Endothelial cell of umbilical vein (primary cell): ENCODE measurements at regions not wholly inside any gene's neighbourhood (a gene's known extent, or its start where the extent isn't known, plus 50 kb on each side); places are given as distances from the start of the nearest gene placed in this dataset.

ENCODE experiments used
- BruUV-seq: library from RNA; stranded (reverse); fragments of 400-500 nt; replicated peaks from 2 replicates; lab custom pipeline; 2021; lab: Mats Ljungman, UMichigan
- CTCF ChIA-PET: fragments of 300-600, 350-600 bp; sonication (Branson Sonifier 250); formaldehyde crosslinking; loops from one replicate; lab custom pipeline; 2021; ENCODE audit warnings: antibody characterized with exemption, inconsistent platforms; lab: Charles Lee
- POLR2A ChIA-PET: fragments of 300-600, 350-600 bp; sonication (Branson Sonifier 250); formaldehyde crosslinking; loops from one replicate; lab custom pipeline; 2021; ENCODE audit warnings: antibody characterized with exemption, inconsistent platforms; lab: Charles Lee
- DNase-seq: peaks from one replicate; pipeline ENCODE4 v3.0.0-alpha.2; 2011; ENCODE audit warnings: low read depth, low spot score
- FAIRE-seq: peaks from 2 replicates; lab custom pipeline; 2011; peaks lifted over from hg19 to GRCh38; lab: Jason Lieb, UNC
- H2AFZ ChIP-seq: 2 replicates; pipeline ENCODE4 v1.6.0; 2012; ENCODE audit warnings: low read depth, low read length, control low read depth, inconsistent platforms
- H3K27ac ChIP-seq: 2 replicates; pipeline ENCODE4 v1.5.1; 2011; ENCODE audit warnings: low read depth, mild to moderate bottlenecking, control low read depth, low read length, moderate library complexity; ENCODE audit not compliant: insufficient read depth
- H3K27me3 ChIP-seq, 2 experiments: 2 replicates each; pipeline versions ENCODE4 v1.6.0 to v1.6.1; 2011; ENCODE audit warnings: low read length in 2 of 2, mixed read lengths in 1 of 2; ENCODE audit not compliant: control insufficient read depth in 2 of 2, insufficient read depth in 2 of 2
- H3K36me3 ChIP-seq, 2 experiments: 2 replicates in 1 of 2; 3 replicates in 1 of 2; pipeline ENCODE4 v1.5.1; 2011; ENCODE audit warnings: low read length in 2 of 2, mild to moderate bottlenecking in 1 of 2, moderate library complexity in 1 of 2; ENCODE audit not compliant: control insufficient read depth in 2 of 2, insufficient read depth in 2 of 2; ENCODE audit errors: extremely low read depth in 1 of 2
- H3K4me1 ChIP-seq: 3 replicates; pipeline ENCODE4 v1.5.1; 2011; ENCODE audit warnings: mild to moderate bottlenecking, low read length; ENCODE audit not compliant: control insufficient read depth, insufficient read depth; ENCODE audit errors: extremely low read depth
- H3K4me2 ChIP-seq: 2 replicates; pipeline ENCODE4 v1.6.1; 2011; ENCODE audit warnings: low read length, control low read depth, mixed read lengths; ENCODE audit not compliant: insufficient read depth
- H3K4me3 ChIP-seq, 3 experiments: fragments of 200-600 bp in 1 of 3; sonication (generic), shearing (Covaris generic) in 1 of 3; replicated peaks in 1 of 3; 2 replicates each; pipeline ENCODE4 v1.5.1; 2011 to 2016; ENCODE audit warnings: control low read depth in 3 of 3, low read length in 3 of 3, mild to moderate bottlenecking in 2 of 3, inconsistent platforms in 1 of 3, low read depth in 1 of 3, moderate library complexity in 1 of 3; ENCODE audit not compliant: insufficient read depth in 1 of 3
- H3K79me2 ChIP-seq: 2 replicates; pipeline ENCODE4 v1.6.0; 2012; ENCODE audit warnings: low read length, inconsistent platforms; ENCODE audit not compliant: control insufficient read depth, insufficient read depth
- H3K9ac ChIP-seq: replicated peaks from 2 replicates; pipeline ENCODE3; 2011; ENCODE audit warnings: low read length, control low read depth; ENCODE audit not compliant: insufficient read depth; ENCODE audit errors: extremely low read depth
- H3K9me1 ChIP-seq: replicated peaks from 3 replicates; pipeline ENCODE4 v1.6.0; 2011; ENCODE audit warnings: mild to moderate bottlenecking, low read length; ENCODE audit not compliant: control insufficient read depth, insufficient read depth; ENCODE audit errors: extremely low read depth
- H3K9me3 ChIP-seq: replicated peaks from 2 replicates; pipeline ENCODE4 v1.5.1; 2012; ENCODE audit warnings: low read length, inconsistent platforms; ENCODE audit not compliant: control insufficient read depth, insufficient read depth
- H4K20me1 ChIP-seq: replicated peaks from 2 replicates; pipeline ENCODE3; 2011; ENCODE audit warnings: mild to moderate bottlenecking, low read length; ENCODE audit not compliant: control insufficient read depth, insufficient read depth; ENCODE audit errors: extremely low read depth
- EZH2 ChIP-seq: IDR thresholded peaks from 2 replicates; pipeline ENCODE4 v1.6.1; 2012; ENCODE audit warnings: borderline replicate concordance, low read depth, mild to moderate bottlenecking, moderate library complexity, low read length, inconsistent platforms; ENCODE audit not compliant: severe bottlenecking
- FOS ChIP-seq: IDR thresholded peaks from 2 replicates; pipeline ENCODE4 v1.6.1; 2011; ENCODE audit warnings: mild to moderate bottlenecking, low read length, moderate library complexity, borderline replicate concordance; ENCODE audit not compliant: insufficient read depth
- GATA2 ChIP-seq: IDR thresholded peaks from 2 replicates; pipeline ENCODE4 v1.7.0; 2011; ENCODE audit warnings: low read depth, mild to moderate bottlenecking, moderate library complexity, mixed read lengths, low read length; ENCODE audit not compliant: insufficient read length, insufficient read depth
- JUN ChIP-seq: IDR thresholded peaks from 2 replicates; pipeline ENCODE4 v1.6.1; 2011; ENCODE audit warnings: borderline replicate concordance, low read depth; ENCODE audit not compliant: insufficient read length, insufficient read depth
- MYC ChIP-seq: IDR thresholded peaks from one replicate; pipeline ENCODE4 v1.6.1; 2011; ENCODE audit warnings: mild to moderate bottlenecking, low read depth, low read length
- POLR2A ChIP-seq: IDR thresholded peaks from 2 replicates; pipeline ENCODE4 v1.6.1; 2012; ENCODE audit warnings: low read depth, mild to moderate bottlenecking, control low read depth, low read length
- POLR2AphosphoS5 ChIP-seq: IDR thresholded peaks from 2 replicates; pipeline ENCODE4 v1.6.1; 2012; ENCODE audit warnings: low read depth, mild to moderate bottlenecking, control low read depth, low read length, moderate library complexity; ENCODE audit not compliant: insufficient read depth
- dilution Hi-C: fragments of 300-500 bp; cut with MboI; formaldehyde crosslinking; loops from one replicate; pipeline ENCODE4 v1.15.0; 2019; ENCODE audit warnings: low sequenced_read_pairs; ENCODE audit not compliant: extremely low pct_ligation_motif_present
- intact Hi-C: fragments of 100-400 bp; cut with micrococcal nuclease; formaldehyde crosslinking; loops from one replicate; pipeline ENCODE4 v1.10.0; 2022
- TF ChIP-seq, protein P1 (sequence below): IDR thresholded peaks from 2 replicates; pipeline ENCODE4 v1.6.1; 2011; ENCODE audit not compliant: insufficient read depth, insufficient read length
- TF ChIP-seq, protein P2 (sequence below), 2 donors: IDR thresholded peaks; 1 replicate in 1 of 2; 2 replicates in 1 of 2; pipeline ENCODE4 v1.5.1; 2011; ENCODE audit warnings: low read length in 2 of 2, mild to moderate bottlenecking in 2 of 2, moderate library complexity in 2 of 2, control low read depth in 1 of 2, inconsistent platforms in 1 of 2, low read depth in 1 of 2; ENCODE audit not compliant: insufficient read depth in 1 of 2; ENCODE audit errors: extremely low read depth in 1 of 2

- Histone ChIP-seq H3K4me3 (no peak overlapping the region), H3K9ac (no peak overlapping the region), H3K36me3 (no peaks in the 10 kb centered on the region), H3K9me3 (no peaks in the 10 kb centered on the region), H3K79me2 (no peaks in the 10 kb centered on the region), H3K27me3 (no peaks in the 10 kb centered on the region), H3K9me1 (no peaks in the 10 kb centered on the region), H3K4me1 (no peaks in the 10 kb centered on the region), H3K4me2 (no peak overlapping the region), H3K27ac (no peak overlapping the region), H2AFZ (no peak overlapping the region), H4K20me1 (no peaks in the 10 kb centered on the region)
- POLR2A ChIA-PET, result no interaction called here
- FAIRE-seq, result no peak
- BruUV-seq, result no TSS peak
- CTCF ChIA-PET, result no interaction called here
- intact Hi-C loops, result no loop called here
- DNase-seq, result no peak
- TF ChIP-seq JUN, result no peak
- TF ChIP-seq POLR2AphosphoS5, result no peak
- TF ChIP-seq, protein P1, sequence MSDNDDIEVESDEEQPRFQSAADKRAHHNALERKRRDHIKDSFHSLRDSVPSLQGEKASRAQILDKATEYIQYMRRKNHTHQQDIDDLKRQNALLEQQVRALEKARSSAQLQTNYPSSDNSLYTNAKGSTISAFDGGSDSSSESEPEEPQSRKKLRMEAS, result no peak
- TF ChIP-seq GATA2, result no peak
- TF ChIP-seq, protein P2, sequence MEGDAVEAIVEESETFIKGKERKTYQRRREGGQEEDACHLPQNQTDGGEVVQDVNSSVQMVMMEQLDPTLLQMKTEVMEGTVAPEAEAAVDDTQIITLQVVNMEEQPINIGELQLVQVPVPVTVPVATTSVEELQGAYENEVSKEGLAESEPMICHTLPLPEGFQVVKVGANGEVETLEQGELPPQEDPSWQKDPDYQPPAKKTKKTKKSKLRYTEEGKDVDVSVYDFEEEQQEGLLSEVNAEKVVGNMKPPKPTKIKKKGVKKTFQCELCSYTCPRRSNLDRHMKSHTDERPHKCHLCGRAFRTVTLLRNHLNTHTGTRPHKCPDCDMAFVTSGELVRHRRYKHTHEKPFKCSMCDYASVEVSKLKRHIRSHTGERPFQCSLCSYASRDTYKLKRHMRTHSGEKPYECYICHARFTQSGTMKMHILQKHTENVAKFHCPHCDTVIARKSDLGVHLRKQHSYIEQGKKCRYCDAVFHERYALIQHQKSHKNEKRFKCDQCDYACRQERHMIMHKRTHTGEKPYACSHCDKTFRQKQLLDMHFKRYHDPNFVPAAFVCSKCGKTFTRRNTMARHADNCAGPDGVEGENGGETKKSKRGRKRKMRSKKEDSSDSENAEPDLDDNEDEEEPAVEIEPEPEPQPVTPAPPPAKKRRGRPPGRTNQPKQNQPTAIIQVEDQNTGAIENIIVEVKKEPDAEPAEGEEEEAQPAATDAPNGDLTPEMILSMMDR (IDR thresholded peaks at IDR 0.05; ENCODE audit: extremely low read depth in 1 of 2, insufficient read depth in 1 of 2, low read depth in 1 of 2, low read length in 2 of 2), result no peak
- TF ChIP-seq EZH2, result no peak
- no peak for TF ChIP-seq MYC
- TF ChIP-seq POLR2A, result no peak
- TF ChIP-seq FOS, result no peak
- dilution Hi-C loops, result no loop called here
Observed at GRCh38 chr12:98453492-98453891, 61.9 kb upstream of the TMPO start.
